Prostate gland (tissue), 2 donors: ENCODE measurements at regions not wholly inside any gene's neighbourhood (a gene's known extent, or its start where the extent isn't known, plus 50 kb on each side); places are given as distances from the start of the nearest gene placed in this dataset.
"Not testable (repeated sequence)": the region's sequence is repeated elsewhere in the genome, so short reads cannot be mapped to it uniquely, and the experiment has no call there.

ENCODE experiments used
- CTCF ChIP-seq, 4 experiments: fragments of 200-600 bp in 2 of 4; fragments of 450-650 bp in 2 of 4; sonication (generic) in 2 of 4; IDR thresholded peaks; 1 replicate in 3 of 4; 2 replicates in 1 of 4; pipeline ENCODE4 v1.5.1; 2016 to 2019; ENCODE audit warnings: antibody characterized with exemption in 4 of 4, mild to moderate bottlenecking in 2 of 4, moderate library complexity in 2 of 4
- POLR2AphosphoS5 ChIP-seq: sonication (generic); formaldehyde crosslinking; IDR thresholded peaks from one replicate; pipeline ENCODE4 v1.6.1; 2017; ENCODE audit warnings: antibody characterized with exemption

DNA sequence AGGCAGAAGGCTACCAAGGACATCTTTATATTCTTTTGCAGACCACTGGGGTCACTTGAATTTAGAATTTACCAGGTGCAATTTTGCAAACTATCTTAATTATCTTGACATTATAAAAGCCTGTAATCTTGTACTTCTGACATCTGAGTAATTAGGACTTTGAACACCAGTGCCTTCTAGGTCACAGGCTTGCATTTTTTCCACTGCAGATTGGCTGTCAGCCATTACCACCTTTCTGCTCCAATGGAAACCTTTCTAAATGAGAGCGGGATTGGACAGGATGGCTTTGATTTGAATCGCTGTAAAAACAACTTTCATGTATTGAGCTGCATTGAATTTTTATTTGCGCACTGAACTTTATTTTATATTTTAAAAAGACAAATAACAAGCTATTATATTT, 893.3 kb upstream of the TPTE start:
- not testable (repeated sequence) for TF ChIP-seq CTCF (IDR thresholded peaks at IDR 0.05); POLR2AphosphoS5
